WTC11 (cell line): ENCODE measurements at regions not wholly inside any gene's neighbourhood (a gene's known extent, or its start where the extent isn't known, plus 50 kb on each side); places are given as distances from the start of the nearest gene placed in this dataset.

Experiments
- ATAC-seq: fragments of 200-7000 bp; cut with Tn5 transposase; 2 replicates; pipeline ENCODE4 v1.10.0; 2021; ENCODE audit warnings: mild to moderate bottlenecking, moderate library complexity
- CTCF ChIA-PET: fragments of 300-600 bp; sonication (Branson Sonifier 250); formaldehyde crosslinking; loops from one replicate; lab custom pipeline; 2021; ENCODE audit warnings: antibody characterized with exemption; lab: Charles Lee
- POLR2A ChIA-PET: fragments of 350-600 bp; sonication (Branson Sonifier 250); formaldehyde crosslinking; loops from one replicate; lab custom pipeline; 2021; ENCODE audit warnings: antibody characterized with exemption; lab: Charles Lee
- DNase-seq: peaks from one replicate; pipeline ENCODE4 v3.0.0; 2021; ENCODE audit warnings: low spot score
- H3K27ac Mint-ChIP-seq: 2 replicates; pipeline ENCODE4 v1.8.0; 2021; ENCODE audit warnings: mixed read lengths
- H3K27me3 Mint-ChIP-seq: 2 replicates; pipeline ENCODE4 v1.8.0; 2021; ENCODE audit warnings: low read depth, mild to moderate bottlenecking, moderate library complexity, mixed read lengths
- H3K36me3 Mint-ChIP-seq: 2 replicates; pipeline ENCODE4 v1.8.0; 2021; ENCODE audit warnings: mixed read lengths
- H3K4me1 Mint-ChIP-seq: 2 replicates; pipeline ENCODE4 v1.8.0; 2022; ENCODE audit warnings: mixed read lengths
- H3K4me3 Mint-ChIP-seq: 2 replicates; pipeline ENCODE4 v1.8.0; 2021; ENCODE audit warnings: mild to moderate bottlenecking, moderate library complexity, mixed read lengths
- H3K9me3 Mint-ChIP-seq: 2 replicates; pipeline ENCODE4 v1.8.0; 2021; ENCODE audit warnings: mixed read lengths
- CREB1 ChIP-seq: sonication (generic); formaldehyde crosslinking; IDR thresholded peaks from 2 replicates; pipeline ENCODE4 v1.8.0; 2023; ENCODE audit warnings: mild to moderate bottlenecking, missing genetic modification reagents
- CREM ChIP-seq: sonication (generic); formaldehyde crosslinking; IDR thresholded peaks from 2 replicates; pipeline ENCODE4 v1.8.1; 2022; ENCODE audit warnings: mild to moderate bottlenecking, missing genetic modification reagents, moderate library complexity
- FOXJ3 ChIP-seq: sonication (generic); formaldehyde crosslinking; IDR thresholded peaks from 2 replicates; pipeline ENCODE4 v1.9.0; 2021; ENCODE audit warnings: missing genetic modification reagents, mild to moderate bottlenecking, borderline replicate concordance
- HMGA2 ChIP-seq: fragments of 250-450 bp; sonication (Bioruptor Pico); IDR thresholded peaks from 2 replicates; pipeline ENCODE4 v1.4.0; 2021; ENCODE audit warnings: mild to moderate bottlenecking, moderate library complexity
- JAZF1 ChIP-seq: fragments of 250-450 bp; sonication (Bioruptor Pico); IDR thresholded peaks from 2 replicates; pipeline ENCODE4 v1.9.0; 2021; ENCODE audit warnings: moderate library complexity, mild to moderate bottlenecking, inconsistent platforms
- JUN ChIP-seq: sonication (generic); formaldehyde crosslinking; IDR thresholded peaks from 2 replicates; pipeline ENCODE4 v1.8.0; 2023; ENCODE audit warnings: mild to moderate bottlenecking, missing genetic modification reagents
- NFATC4 ChIP-seq: fragments of 250-450 bp; sonication (Bioruptor Pico); IDR thresholded peaks from 2 replicates; pipeline ENCODE4 v1.9.0; 2021; ENCODE audit warnings: mild to moderate bottlenecking
- NFYB ChIP-seq: sonication (generic); formaldehyde crosslinking; conservative IDR thresholded peaks from 2 replicates; pipeline ENCODE4 v1.8.0; 2022; ENCODE audit warnings: low read depth, missing genetic modification reagents
- NR3C1 ChIP-seq: sonication (generic); formaldehyde crosslinking; conservative IDR thresholded peaks from 2 replicates; pipeline ENCODE4 v1.8.1; 2023; ENCODE audit warnings: low read depth, mild to moderate bottlenecking, missing genetic modification reagents
- PRRX2 ChIP-seq: fragments of 250-450 bp; sonication (Bioruptor Pico); IDR thresholded peaks from 2 replicates; pipeline ENCODE4 v1.8.0; 2021; ENCODE audit warnings: mild to moderate bottlenecking
- SOX15 ChIP-seq: fragments of 250-450 bp; sonication (Bioruptor Pico); IDR thresholded peaks from 2 replicates; pipeline ENCODE4 v1.9.0; 2021; ENCODE audit warnings: mild to moderate bottlenecking
- TCF7 ChIP-seq: sonication (generic); formaldehyde crosslinking; IDR thresholded peaks from 2 replicates; pipeline ENCODE4 v1.8.0; 2022; ENCODE audit warnings: mild to moderate bottlenecking, low read depth, missing genetic modification reagents, moderate library complexity
- ZBTB43 ChIP-seq: sonication (generic); formaldehyde crosslinking; IDR thresholded peaks from 2 replicates; pipeline ENCODE4 v1.8.1; 2023; ENCODE audit warnings: mild to moderate bottlenecking, missing genetic modification reagents
- ZNF121 ChIP-seq: sonication (generic); formaldehyde crosslinking; IDR thresholded peaks from 2 replicates; pipeline ENCODE4 v1.8.0; 2023; ENCODE audit warnings: missing genetic modification reagents
- ZNF281 ChIP-seq: sonication (generic); formaldehyde crosslinking; IDR thresholded peaks from 2 replicates; pipeline ENCODE4 v1.8.0; 2023; ENCODE audit warnings: mild to moderate bottlenecking, missing genetic modification reagents
- ZNF512 ChIP-seq: sonication (generic); formaldehyde crosslinking; IDR thresholded peaks from 2 replicates; pipeline ENCODE4 v1.8.1; 2022; ENCODE audit warnings: missing genetic modification reagents, borderline replicate concordance
- TF ChIP-seq, protein P1 (sequence below): sonication (generic); formaldehyde crosslinking; IDR thresholded peaks from 2 replicates; pipeline ENCODE4 v1.8.1; 2022; ENCODE audit warnings: mild to moderate bottlenecking, moderate library complexity, missing genetic modification reagents
- TF ChIP-seq, protein P2 (sequence below): sonication (generic); formaldehyde crosslinking; IDR thresholded peaks from 2 replicates; pipeline ENCODE4 v1.8.0; 2022; ENCODE audit warnings: mild to moderate bottlenecking, missing genetic modification reagents
- TF ChIP-seq, protein P3 (sequence below): fragments of 200-600 bp; IDR thresholded peaks from 2 replicates; pipeline ENCODE4 v1.8.0; 2022; ENCODE audit warnings: antibody characterized with exemption
- TF ChIP-seq, protein P4 (sequence below): fragments of 250-450 bp; sonication (Bioruptor Pico); IDR thresholded peaks from 2 replicates; pipeline ENCODE4 v1.9.0; 2021; ENCODE audit warnings: mild to moderate bottlenecking
- TF ChIP-seq, protein P5 (sequence below): fragments of 250-450 bp; sonication (Bioruptor Pico); conservative IDR thresholded peaks from 2 replicates; pipeline ENCODE4 v1.9.0; 2021; ENCODE audit warnings: mild to moderate bottlenecking

DNA sequence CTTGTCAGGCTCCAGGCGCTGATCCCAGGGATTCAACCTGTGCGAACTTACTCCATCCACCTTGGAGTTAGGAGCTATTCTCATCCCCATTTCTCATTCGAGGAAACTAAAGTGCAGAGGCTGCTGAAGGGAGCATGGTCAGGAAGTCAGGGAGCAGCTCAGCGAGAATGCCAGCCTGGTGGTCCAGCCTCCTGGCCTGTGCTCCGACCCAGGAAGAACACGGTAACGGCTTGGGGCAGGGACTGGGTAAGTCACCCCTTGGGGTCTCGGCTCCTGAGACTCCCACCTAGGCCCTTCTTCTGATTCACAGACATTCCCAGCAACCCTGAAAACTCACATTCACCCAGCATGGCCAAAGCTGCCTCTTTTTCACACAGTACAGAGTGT is 132.8 kb downstream of the CRYBB2 start (continued):
- TF ChIP-seq ZNF512 (CRISPR knock-in tag) (no peak), CREB1 (CRISPR knock-in tag) (no peak), JAZF1 (no peak), ZNF121 (no peak), PRRX2 (CRISPR knock-in tag) (no peak)
- TF ChIP-seq, protein P1, sequence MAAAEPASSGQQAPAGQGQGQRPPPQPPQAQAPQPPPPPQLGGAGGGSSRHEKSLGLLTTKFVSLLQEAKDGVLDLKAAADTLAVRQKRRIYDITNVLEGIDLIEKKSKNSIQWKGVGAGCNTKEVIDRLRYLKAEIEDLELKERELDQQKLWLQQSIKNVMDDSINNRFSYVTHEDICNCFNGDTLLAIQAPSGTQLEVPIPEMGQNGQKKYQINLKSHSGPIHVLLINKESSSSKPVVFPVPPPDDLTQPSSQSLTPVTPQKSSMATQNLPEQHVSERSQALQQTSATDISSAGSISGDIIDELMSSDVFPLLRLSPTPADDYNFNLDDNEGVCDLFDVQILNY (CRISPR knock-in tag) = no peak
- TF ChIP-seq, protein P2, sequence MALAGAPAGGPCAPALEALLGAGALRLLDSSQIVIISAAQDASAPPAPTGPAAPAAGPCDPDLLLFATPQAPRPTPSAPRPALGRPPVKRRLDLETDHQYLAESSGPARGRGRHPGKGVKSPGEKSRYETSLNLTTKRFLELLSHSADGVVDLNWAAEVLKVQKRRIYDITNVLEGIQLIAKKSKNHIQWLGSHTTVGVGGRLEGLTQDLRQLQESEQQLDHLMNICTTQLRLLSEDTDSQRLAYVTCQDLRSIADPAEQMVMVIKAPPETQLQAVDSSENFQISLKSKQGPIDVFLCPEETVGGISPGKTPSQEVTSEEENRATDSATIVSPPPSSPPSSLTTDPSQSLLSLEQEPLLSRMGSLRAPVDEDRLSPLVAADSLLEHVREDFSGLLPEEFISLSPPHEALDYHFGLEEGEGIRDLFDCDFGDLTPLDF = no peak

- Mint-ChIP-seq H3K36me3 (peaks cover 8% of the 10 kb centered on the region), H3K27me3 (no peaks in the 10 kb centered on the region), H3K9me3 (no peaks in the 10 kb centered on the region), H3K4me3 (no peak overlapping the region), H3K27ac (no peak overlapping the region), H3K4me1 (no peaks in the 10 kb centered on the region)
- DNase-seq = no peak
- ChIA-PET CTCF (no interaction called here), POLR2A (no interaction called here)
- ATAC-seq = no peak
- no peak for TF ChIP-seq SOX15 (CRISPR knock-in tag)
- TF ChIP-seq, protein P3, sequence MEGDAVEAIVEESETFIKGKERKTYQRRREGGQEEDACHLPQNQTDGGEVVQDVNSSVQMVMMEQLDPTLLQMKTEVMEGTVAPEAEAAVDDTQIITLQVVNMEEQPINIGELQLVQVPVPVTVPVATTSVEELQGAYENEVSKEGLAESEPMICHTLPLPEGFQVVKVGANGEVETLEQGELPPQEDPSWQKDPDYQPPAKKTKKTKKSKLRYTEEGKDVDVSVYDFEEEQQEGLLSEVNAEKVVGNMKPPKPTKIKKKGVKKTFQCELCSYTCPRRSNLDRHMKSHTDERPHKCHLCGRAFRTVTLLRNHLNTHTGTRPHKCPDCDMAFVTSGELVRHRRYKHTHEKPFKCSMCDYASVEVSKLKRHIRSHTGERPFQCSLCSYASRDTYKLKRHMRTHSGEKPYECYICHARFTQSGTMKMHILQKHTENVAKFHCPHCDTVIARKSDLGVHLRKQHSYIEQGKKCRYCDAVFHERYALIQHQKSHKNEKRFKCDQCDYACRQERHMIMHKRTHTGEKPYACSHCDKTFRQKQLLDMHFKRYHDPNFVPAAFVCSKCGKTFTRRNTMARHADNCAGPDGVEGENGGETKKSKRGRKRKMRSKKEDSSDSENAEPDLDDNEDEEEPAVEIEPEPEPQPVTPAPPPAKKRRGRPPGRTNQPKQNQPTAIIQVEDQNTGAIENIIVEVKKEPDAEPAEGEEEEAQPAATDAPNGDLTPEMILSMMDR = no peak
- TF ChIP-seq NFATC4 (CRISPR knock-in tag) = no peak
- no peak for TF ChIP-seq ZNF281 (CRISPR knock-in tag)
- no peak for TF ChIP-seq PRRX2 (CRISPR knock-in tag)
- no peak for TF ChIP-seq HMGA2 (CRISPR knock-in tag)
- no peak for TF ChIP-seq JAZF1
- TF ChIP-seq NR3C1 (CRISPR knock-in tag) = no peak
- TF ChIP-seq NFYB (CRISPR knock-in tag) = no peak
- no peak for TF ChIP-seq CREB1 (CRISPR knock-in tag)
- TF ChIP-seq JUN (CRISPR knock-in tag) = no peak
- TF ChIP-seq, protein P4, sequence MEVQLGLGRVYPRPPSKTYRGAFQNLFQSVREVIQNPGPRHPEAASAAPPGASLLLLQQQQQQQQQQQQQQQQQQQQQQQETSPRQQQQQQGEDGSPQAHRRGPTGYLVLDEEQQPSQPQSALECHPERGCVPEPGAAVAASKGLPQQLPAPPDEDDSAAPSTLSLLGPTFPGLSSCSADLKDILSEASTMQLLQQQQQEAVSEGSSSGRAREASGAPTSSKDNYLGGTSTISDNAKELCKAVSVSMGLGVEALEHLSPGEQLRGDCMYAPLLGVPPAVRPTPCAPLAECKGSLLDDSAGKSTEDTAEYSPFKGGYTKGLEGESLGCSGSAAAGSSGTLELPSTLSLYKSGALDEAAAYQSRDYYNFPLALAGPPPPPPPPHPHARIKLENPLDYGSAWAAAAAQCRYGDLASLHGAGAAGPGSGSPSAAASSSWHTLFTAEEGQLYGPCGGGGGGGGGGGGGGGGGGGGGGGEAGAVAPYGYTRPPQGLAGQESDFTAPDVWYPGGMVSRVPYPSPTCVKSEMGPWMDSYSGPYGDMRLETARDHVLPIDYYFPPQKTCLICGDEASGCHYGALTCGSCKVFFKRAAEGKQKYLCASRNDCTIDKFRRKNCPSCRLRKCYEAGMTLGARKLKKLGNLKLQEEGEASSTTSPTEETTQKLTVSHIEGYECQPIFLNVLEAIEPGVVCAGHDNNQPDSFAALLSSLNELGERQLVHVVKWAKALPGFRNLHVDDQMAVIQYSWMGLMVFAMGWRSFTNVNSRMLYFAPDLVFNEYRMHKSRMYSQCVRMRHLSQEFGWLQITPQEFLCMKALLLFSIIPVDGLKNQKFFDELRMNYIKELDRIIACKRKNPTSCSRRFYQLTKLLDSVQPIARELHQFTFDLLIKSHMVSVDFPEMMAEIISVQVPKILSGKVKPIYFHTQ = no peak
- no peak for TF ChIP-seq FOXJ3
- no peak for TF ChIP-seq CREM
- TF ChIP-seq ZBTB43 (CRISPR knock-in tag) = no peak
- TF ChIP-seq, protein P5, sequence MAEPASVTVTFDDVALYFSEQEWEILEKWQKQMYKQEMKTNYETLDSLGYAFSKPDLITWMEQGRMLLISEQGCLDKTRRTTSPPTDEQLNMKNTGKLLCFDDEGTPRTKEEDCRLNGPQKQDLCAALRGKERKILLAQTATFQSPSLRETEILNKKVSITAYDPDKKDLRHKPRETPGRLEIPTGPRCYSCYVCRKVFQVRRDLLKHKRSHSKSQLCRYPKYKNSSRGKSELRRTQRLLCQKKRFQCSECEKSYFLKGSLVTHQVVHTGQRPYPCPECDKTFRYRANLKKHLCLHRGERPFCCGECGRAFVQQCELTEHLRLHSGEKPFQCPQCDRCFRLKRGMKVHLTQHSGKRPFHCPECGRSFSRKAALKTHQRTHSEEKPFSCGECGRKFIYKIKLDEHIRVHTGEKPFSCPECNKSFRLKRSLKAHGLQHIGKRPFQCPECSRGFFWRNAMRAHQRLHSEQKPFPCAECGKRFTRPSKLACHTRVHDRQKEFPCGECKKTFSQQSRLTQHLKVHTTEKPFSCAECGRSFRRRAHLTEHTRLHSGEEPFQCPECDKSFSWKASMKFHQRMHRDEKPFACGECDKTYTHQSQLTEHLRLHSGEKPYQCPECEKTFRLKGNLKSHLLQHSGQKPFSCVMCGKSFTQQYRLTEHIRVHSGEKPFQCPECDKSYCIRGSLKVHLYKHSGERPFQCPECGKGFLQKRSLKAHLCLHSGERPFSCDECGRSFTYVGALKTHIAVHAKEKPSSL (CRISPR knock-in tag) = no peak
- TF ChIP-seq TCF7 (CRISPR knock-in tag) = no peak
Observed at GRCh38 chr22:25353516-25354445, 134.3 kb downstream of the CRYBB2 start.
